ENCODE measurements at regions not wholly inside any gene's neighbourhood (a gene's known extent, or its start where the extent isn't known, plus 50 kb on each side); places are given as distances from the start of the nearest gene placed in this dataset.

GRCh38 chr4:165689159-165689558 is 183.9 kb upstream of the TLL1 start:
- Histone ChIP-seq H3K27ac (ENCODE audit: insufficient read depth, low read depth, low read length) (no peak overlapping the region), H3K9ac (replicated peaks; ENCODE audit: extremely low read depth, insufficient read depth, low read length) (no peak overlapping the region), H4K20me1 (replicated peaks; ENCODE audit: control insufficient read depth, extremely low read depth, insufficient read depth, low read length) (no peaks in the 10 kb centered on the region), H3K4me3 (replicated peaks in 1 of 3; ENCODE audit: insufficient read depth in 1 of 3, low read depth in 1 of 3, low read length in 3 of 3) (no peak overlapping the region), H3K9me1 (replicated peaks; ENCODE audit: control insufficient read depth, extremely low read depth, insufficient read depth, low read length) (no peaks in the 10 kb centered on the region), H3K79me2 (ENCODE audit: control insufficient read depth, insufficient read depth, low read length) (no peaks in the 10 kb centered on the region), H3K27me3 (ENCODE audit: control insufficient read depth in 2 of 2, insufficient read depth in 2 of 2, low read length in 2 of 2) (no peaks in the 10 kb centered on the region), H3K36me3 (ENCODE audit: control insufficient read depth in 2 of 2, extremely low read depth in 1 of 2, insufficient read depth in 2 of 2, low read length in 2 of 2) (no peaks in the 10 kb centered on the region), H3K4me1 (ENCODE audit: control insufficient read depth, extremely low read depth, insufficient read depth, low read length) (peaks cover 11% of the 10 kb centered on the region), H3K4me2 (ENCODE audit: insufficient read depth, low read length) (no peak overlapping the region), H2AFZ (ENCODE audit: low read depth, low read length) (no peak overlapping the region), H3K9me3 (replicated peaks; ENCODE audit: control insufficient read depth, insufficient read depth, low read length) (no peaks in the 10 kb centered on the region)
- dilution Hi-C loops (cut with MboI; ENCODE audit: extremely low pct_ligation_motif_present, low sequenced_read_pairs) = no loop called here
- CTCF ChIA-PET = interaction anchor here (1.0 kb wide), 1 partner anchor 196 kb away, joined by 3 read pairs; no protein-coding TSS in a partner anchor
- FAIRE-seq (no peak), DNase-seq (ENCODE audit: low read depth, low spot score) (no peak)
- POLR2A ChIA-PET = no interaction called here
- TF ChIP-seq FOS (IDR thresholded peaks at IDR 0.05; ENCODE audit: borderline replicate concordance, insufficient read depth, low read length) (no peak), POLR2AphosphoS5 (IDR thresholded peaks at IDR 0.05; ENCODE audit: insufficient read depth, low read depth, low read length) (no peak), JUN (IDR thresholded peaks at IDR 0.05; ENCODE audit: borderline replicate concordance, insufficient read depth, insufficient read length, low read depth) (no peak), MAX (IDR thresholded peaks at IDR 0.05; ENCODE audit: insufficient read depth, insufficient read length) (no peak), CTCF (IDR thresholded peaks at IDR 0.05; ENCODE audit: extremely low read depth in 1 of 2, insufficient read depth in 1 of 2, low read depth in 1 of 2, low read length in 2 of 2) (no peak), POLR2A (IDR thresholded peaks at IDR 0.05; ENCODE audit: low read depth, low read length) (no peak), EZH2 (IDR thresholded peaks at IDR 0.05; ENCODE audit: borderline replicate concordance, low read depth, low read length, severe bottlenecking) (no peak), MYC (IDR thresholded peaks at IDR 0.05; ENCODE audit: low read depth, low read length) (no peak), GATA2 (IDR thresholded peaks at IDR 0.05; ENCODE audit: insufficient read depth, insufficient read length, low read depth, low read length) (no peak)
- intact Hi-C loops (cut with micrococcal nuclease) = no loop called here
- no TSS peak for BruUV-seq (replicated peaks)
